ENCODE measurements at regions not wholly inside any gene's neighbourhood (a gene's known extent, or its start where the extent isn't known, plus 50 kb on each side); places are given as distances from the start of the nearest gene placed in this dataset.

- H3K36me3 Mint-ChIP-seq: no peaks in the 10 kb centered on the region
- Histone ChIP-seq H3K27ac (ENCODE audit: insufficient read depth, low read length, poor library complexity, severe bottlenecking) (peak overlapping the region; percentile 34), H3K9me3 (ENCODE audit: control insufficient read depth in 2 of 2, low read length in 2 of 2) (no peaks in the 10 kb centered on the region), H3K27me3 (ENCODE audit: control insufficient read depth, insufficient read depth, low read length) (no peaks in the 10 kb centered on the region), H3K36me3 (ENCODE audit: control insufficient read depth, insufficient read depth, low read length) (no peaks in the 10 kb centered on the region), H3K4me1 (ENCODE audit: control insufficient read depth, insufficient read depth, low read length, poor library complexity, severe bottlenecking) (peaks cover 56% of the 10 kb centered on the region), H3K4me3 (ENCODE audit: low read depth, low read length) (peak overlapping the region; percentile 2)
- ATAC-seq (ENCODE audit: low read depth in 2 of 2) (no peak), DNase-seq (no peak)
- H3K27me3 Mint-ChIP-seq: no peaks in the 10 kb centered on the region
- H3K9me3 Mint-ChIP-seq: peaks cover 0 to 1% (median 0%) of the 10 kb centered on the region in 7 donors
- peaks cover 20 to 79% (median 51%) of the 10 kb centered on the region in 4 donors for H3K4me1 Mint-ChIP-seq
- peak overlapping the region in 2 of 4 donors; percentile 15 to 49 for H3K4me3 Mint-ChIP-seq
- peak overlapping the region; percentile 65 to 87 (median 71) for H3K27ac Mint-ChIP-seq
These were observed 503.6 kb downstream of the SHQ1 start for GRCh38 chr3:72344647-72345046.

GRCh38 chr3:72344236-72344635 is 504.0 kb downstream of the SHQ1 start:
- Histone ChIP-seq H3K4me3 (ENCODE audit: low read depth, low read length) (peak overlapping the region; percentile 2), H3K9me3 (ENCODE audit: control insufficient read depth in 2 of 2, low read length in 2 of 2) (no peaks in the 10 kb centered on the region), H3K4me1 (ENCODE audit: control insufficient read depth, insufficient read depth, low read length, poor library complexity, severe bottlenecking) (peaks cover 56% of the 10 kb centered on the region), H3K27ac (ENCODE audit: insufficient read depth, low read length, poor library complexity, severe bottlenecking) (peak overlapping the region; percentile 34), H3K27me3 (ENCODE audit: control insufficient read depth, insufficient read depth, low read length) (no peaks in the 10 kb centered on the region), H3K36me3 (ENCODE audit: control insufficient read depth, insufficient read depth, low read length) (no peaks in the 10 kb centered on the region)
- Mint-ChIP-seq H3K4me1 (peaks cover 20 to 78% (median 51%) of the 10 kb centered on the region in 4 donors), H3K9me3 (peaks cover 0 to 1% (median 0%) of the 10 kb centered on the region in 7 donors), H3K27ac (peak overlapping the region; percentile 71 to 87 (median 87)), H3K27me3 (no peaks in the 10 kb centered on the region), H3K4me3 (peak overlapping the region in 2 of 4 donors; percentile 15 to 49), H3K36me3 (no peaks in the 10 kb centered on the region)
- ATAC-seq (ENCODE audit: low read depth in 2 of 2): no peak
- DNase-seq: peak in 1 of 3 donors; percentile 21

- no peaks in the 10 kb centered on the region for H3K27me3 Mint-ChIP-seq
- H3K36me3 ChIP-seq (ENCODE audit: control insufficient read depth, insufficient read depth, low read length): no peaks in the 10 kb centered on the region
- H3K4me1 Mint-ChIP-seq: peaks cover 20 to 68% (median 46%) of the 10 kb centered on the region in 4 donors
- H3K9me3 ChIP-seq (ENCODE audit: control insufficient read depth in 2 of 2, low read length in 2 of 2): no peaks in the 10 kb centered on the region
- peaks cover 46% of the 10 kb centered on the region for H3K4me1 ChIP-seq (ENCODE audit: control insufficient read depth, insufficient read depth, low read length, poor library complexity, severe bottlenecking)
- peak overlapping the region in 1 of 4 donors; percentile 22 for H3K4me3 Mint-ChIP-seq
- peak overlapping the region; percentile 30 for H3K27ac ChIP-seq (ENCODE audit: insufficient read depth, low read length, poor library complexity, severe bottlenecking)
- H3K9me3 Mint-ChIP-seq: no peaks in the 10 kb centered on the region
- ATAC-seq (ENCODE audit: low read depth in 2 of 2) (peak; percentile 71 to 75), DNase-seq (peak in 2 of 3 donors; percentile 13 to 88)
- H3K27ac Mint-ChIP-seq: peak overlapping the region; percentile 71 to 87 (median 87)
- H3K27me3 ChIP-seq (ENCODE audit: control insufficient read depth, insufficient read depth, low read length): no peaks in the 10 kb centered on the region
- H3K36me3 Mint-ChIP-seq: no peaks in the 10 kb centered on the region
- H3K4me3 ChIP-seq (ENCODE audit: low read depth, low read length): no peak overlapping the region
These were observed 505.2 kb downstream of the SHQ1 start for GRCh38 chr3:72343078-72343477.

- H3K4me3 ChIP-seq (ENCODE audit: low read depth, low read length): no peak overlapping the region
- ATAC-seq (ENCODE audit: low read depth in 2 of 2): no peak
- Mint-ChIP-seq H3K27me3 (no peaks in the 10 kb centered on the region), H3K4me1 (peaks cover 20 to 61% (median 44%) of the 10 kb centered on the region in 4 donors), H3K27ac (peak overlapping the region; percentile 62 to 87 (median 71)), H3K36me3 (no peaks in the 10 kb centered on the region), H3K4me3 (no peak overlapping the region), H3K9me3 (no peaks in the 10 kb centered on the region)
- H3K27ac ChIP-seq (ENCODE audit: insufficient read depth, low read length, poor library complexity, severe bottlenecking): no peak overlapping the region
- H3K4me1 ChIP-seq (ENCODE audit: control insufficient read depth, insufficient read depth, low read length, poor library complexity, severe bottlenecking): peaks cover 41% of the 10 kb centered on the region
- H3K36me3 ChIP-seq (ENCODE audit: control insufficient read depth, insufficient read depth, low read length): no peaks in the 10 kb centered on the region
- no peak for DNase-seq
- H3K9me3 ChIP-seq (ENCODE audit: control insufficient read depth in 2 of 2, low read length in 2 of 2): no peaks in the 10 kb centered on the region
- H3K27me3 ChIP-seq (ENCODE audit: control insufficient read depth, insufficient read depth, low read length): no peaks in the 10 kb centered on the region
These were observed 505.8 kb downstream of the SHQ1 start for GRCh38 chr3:72342450-72342849.

GRCh38 chr3:72341920-72342319 is 506.3 kb downstream of the SHQ1 start:
- Mint-ChIP-seq H3K27ac (peak overlapping the region in 1 of 3 donors; percentile 71), H3K4me1 (peaks cover 20 to 56% (median 43%) of the 10 kb centered on the region in 4 donors), H3K36me3 (no peaks in the 10 kb centered on the region), H3K9me3 (no peaks in the 10 kb centered on the region), H3K4me3 (peak overlapping the region in 1 of 4 donors; percentile 14), H3K27me3 (no peaks in the 10 kb centered on the region)
- Histone ChIP-seq H3K4me3 (ENCODE audit: low read depth, low read length) (no peak overlapping the region), H3K4me1 (ENCODE audit: control insufficient read depth, insufficient read depth, low read length, poor library complexity, severe bottlenecking) (peaks cover 35% of the 10 kb centered on the region), H3K27ac (ENCODE audit: insufficient read depth, low read length, poor library complexity, severe bottlenecking) (no peak overlapping the region), H3K36me3 (ENCODE audit: control insufficient read depth, insufficient read depth, low read length) (no peaks in the 10 kb centered on the region), H3K9me3 (ENCODE audit: control insufficient read depth in 2 of 2, low read length in 2 of 2) (no peaks in the 10 kb centered on the region), H3K27me3 (ENCODE audit: control insufficient read depth, insufficient read depth, low read length) (no peaks in the 10 kb centered on the region)
- ATAC-seq (ENCODE audit: low read depth in 2 of 2) (no peak), DNase-seq (no peak)

GRCh38 chr3:72341380-72341770 is 506.9 kb downstream of the SHQ1 start:
- H3K27ac ChIP-seq (ENCODE audit: insufficient read depth, low read length, poor library complexity, severe bottlenecking): no peak overlapping the region
- Mint-ChIP-seq H3K9me3 (no peaks in the 10 kb centered on the region), H3K27ac (peak overlapping the region in 2 of 3 donors; percentile 12 to 67), H3K4me1 (peaks cover 20 to 53% (median 38%) of the 10 kb centered on the region in 4 donors), H3K27me3 (no peaks in the 10 kb centered on the region), H3K36me3 (no peaks in the 10 kb centered on the region), H3K4me3 (peak overlapping the region in 1 of 4 donors; percentile 14)
- ATAC-seq (ENCODE audit: low read depth in 2 of 2) (no peak), DNase-seq (no peak)
- H3K36me3 ChIP-seq (ENCODE audit: control insufficient read depth, insufficient read depth, low read length): no peaks in the 10 kb centered on the region
- no peaks in the 10 kb centered on the region for H3K27me3 ChIP-seq (ENCODE audit: control insufficient read depth, insufficient read depth, low read length)
- H3K9me3 ChIP-seq (ENCODE audit: control insufficient read depth in 2 of 2, low read length in 2 of 2): no peaks in the 10 kb centered on the region
- no peak overlapping the region for H3K4me3 ChIP-seq (ENCODE audit: low read depth, low read length)
- H3K4me1 ChIP-seq (ENCODE audit: control insufficient read depth, insufficient read depth, low read length, poor library complexity, severe bottlenecking): peaks cover 30% of the 10 kb centered on the region

GRCh38 chr3:72340476-72341379 is 507.5 kb downstream of the SHQ1 start:
- H3K4me3 ChIP-seq (ENCODE audit: low read depth, low read length): no peak overlapping the region
- Mint-ChIP-seq H3K27ac (peak overlapping the region in 2 of 3 donors; percentile 20 to 44), H3K36me3 (no peaks in the 10 kb centered on the region), H3K27me3 (no peaks in the 10 kb centered on the region), H3K4me1 (peaks cover 20 to 46% (median 32%) of the 10 kb centered on the region in 4 donors), H3K4me3 (no peak overlapping the region), H3K9me3 (no peaks in the 10 kb centered on the region)
- H3K27ac ChIP-seq (ENCODE audit: insufficient read depth, low read length, poor library complexity, severe bottlenecking): no peak overlapping the region
- H3K27me3 ChIP-seq (ENCODE audit: control insufficient read depth, insufficient read depth, low read length): no peaks in the 10 kb centered on the region
- DNase-seq: no peak
- H3K36me3 ChIP-seq (ENCODE audit: control insufficient read depth, insufficient read depth, low read length): no peaks in the 10 kb centered on the region
- H3K4me1 ChIP-seq (ENCODE audit: control insufficient read depth, insufficient read depth, low read length, poor library complexity, severe bottlenecking): peaks cover 23% of the 10 kb centered on the region
- ATAC-seq (ENCODE audit: low read depth in 2 of 2): no peak
- no peaks in the 10 kb centered on the region for H3K9me3 ChIP-seq (ENCODE audit: control insufficient read depth in 2 of 2, low read length in 2 of 2)
